Natural killer cell (primary cell): ENCODE measurements at regions not wholly inside any gene's neighbourhood (a gene's known extent, or its start where the extent isn't known, plus 50 kb on each side); places are given as distances from the start of the nearest gene placed in this dataset.

ENCODE experiments used
- ATAC-seq, 3 donors: fragments of 150-1000 bp in 2 of 3; fragments of 200-7000 bp in 1 of 3; cut with Tn5 transposase; 1 replicate in 1 of 3; 2 replicates in 2 of 3; pipeline ENCODE4 v1.10.0; 2021; ENCODE audit warnings: mild to moderate bottlenecking in 2 of 3, moderate library complexity in 2 of 3
- DNase-seq, 2 donors: peaks; one replicate each; pipeline versions ENCODE4 v3.0.0 to v3.0.0-alpha.2; 2013 to 2021; ENCODE audit warnings: mixed read lengths in 1 of 2
- H3K27ac ChIP-seq: one replicate; pipeline ENCODE4 v1.5.1; 2013; ENCODE audit warnings: mild to moderate bottlenecking, low read length
- H3K27me3 ChIP-seq: one replicate; pipeline ENCODE4 v1.6.1; 2013; ENCODE audit warnings: low read length; ENCODE audit not compliant: control insufficient read depth, insufficient read depth
- H3K36me3 ChIP-seq: one replicate; pipeline ENCODE4 v1.6.1; 2013; ENCODE audit warnings: low read length; ENCODE audit not compliant: control insufficient read depth, insufficient read depth
- H3K4me1 ChIP-seq: one replicate; pipeline ENCODE4 v1.6.1; 2013; ENCODE audit warnings: low read length; ENCODE audit not compliant: control insufficient read depth, insufficient read depth
- H3K4me3 ChIP-seq: one replicate; pipeline ENCODE4 v1.5.1; 2013; ENCODE audit warnings: low read length
- H3K9me3 ChIP-seq: one replicate; pipeline ENCODE4 v1.6.1; 2013; ENCODE audit warnings: low read length; ENCODE audit not compliant: control insufficient read depth, insufficient read depth
- H3K27ac Mint-ChIP-seq, 2 donors: one replicate each; pipeline ENCODE4 v1.8.0; 2022; ENCODE audit warnings: mild to moderate bottlenecking in 2 of 2, mixed read lengths in 2 of 2, moderate library complexity in 1 of 2
- H3K27me3 Mint-ChIP-seq, 2 donors: one replicate each; pipeline ENCODE4 v1.8.0; 2022; ENCODE audit warnings: low read depth in 2 of 2, mixed read lengths in 2 of 2
- H3K36me3 Mint-ChIP-seq: one replicate; pipeline ENCODE4 v1.8.0; 2022; ENCODE audit warnings: mixed read lengths
- H3K4me1 Mint-ChIP-seq, 2 donors: one replicate each; pipeline ENCODE4 v1.8.0; 2022; ENCODE audit warnings: mixed read lengths in 2 of 2
- H3K4me3 Mint-ChIP-seq: one replicate; pipeline ENCODE4 v1.8.0; 2022; ENCODE audit warnings: mild to moderate bottlenecking, moderate library complexity, mixed read lengths
- H3K9me3 Mint-ChIP-seq, 2 donors: one replicate each; pipeline ENCODE4 v1.8.0; 2022; ENCODE audit warnings: mixed read lengths in 2 of 2
- CTCF ChIP-seq: fragments of 200-600 bp; IDR thresholded peaks from one replicate; pipeline ENCODE4 v1.8.0; 2022; ENCODE audit warnings: antibody characterized with exemption
- WGBS: methylation state at CpG from one replicate; pipeline ENCODE4 v1.1.7; 2013; ENCODE audit warnings: missing lambda C conversion rate; ENCODE audit not compliant: insufficient coverage; 5-methylcytosine and 5-hydroxymethylcytosine counted together
- intact Hi-C: fragments of 100-400 bp; cut with micrococcal nuclease; formaldehyde crosslinking; loops from one replicate; pipeline ENCODE4 v1.14.2; 2022

- no peaks in the 10 kb centered on the region for H3K9me3 ChIP-seq
- H3K4me1 Mint-ChIP-seq: no peaks in the 10 kb centered on the region
- H3K4me3 Mint-ChIP-seq: no peak overlapping the region
- H3K9me3 Mint-ChIP-seq: peaks cover 8 to 16% of the 10 kb centered on the region in 2 donors
- no peaks in the 10 kb centered on the region for H3K36me3 ChIP-seq
- DNase-seq: no peak
- 71% methylated on average over 3 of the region's 3 CpGs for WGBS
- H3K27ac ChIP-seq: no peak overlapping the region
- TF ChIP-seq CTCF: no peak
- H3K4me3 ChIP-seq: no peak overlapping the region
- no peaks in the 10 kb centered on the region for H3K27me3 ChIP-seq
- intact Hi-C loops: no loop called here
- no peak for ATAC-seq
- no peaks in the 10 kb centered on the region for H3K27me3 Mint-ChIP-seq
- peaks cover 6% of the 10 kb centered on the region for H3K36me3 Mint-ChIP-seq
- H3K27ac Mint-ChIP-seq: no peak overlapping the region
- H3K4me1 ChIP-seq: no peaks in the 10 kb centered on the region
These were observed 753.6 kb downstream of the SLC16A7 start for GRCh38 chr12:60349232-60349978.

- Mint-ChIP-seq H3K4me1 (no peaks in the 10 kb centered on the region), H3K27me3 (no peaks in the 10 kb centered on the region), H3K27ac (no peak overlapping the region), H3K9me3 (peaks cover 8 to 11% of the 10 kb centered on the region in 2 donors), H3K4me3 (no peak overlapping the region), H3K36me3 (peaks cover 13% of the 10 kb centered on the region)
- Histone ChIP-seq H3K27ac (no peak overlapping the region), H3K27me3 (no peaks in the 10 kb centered on the region), H3K9me3 (peaks cover 14% of the 10 kb centered on the region), H3K4me3 (no peak overlapping the region), H3K4me1 (no peaks in the 10 kb centered on the region), H3K36me3 (no peaks in the 10 kb centered on the region)
- DNase-seq (no peak), ATAC-seq (no peak)
- WGBS: 97% methylated on average over 12 of the region's 12 CpGs
- intact Hi-C loops: no loop called here
- no peak for TF ChIP-seq CTCF
These were observed 791.5 kb downstream of the SLC16A7 start for GRCh38 chr12:60387356-60387755.

- Mint-ChIP-seq H3K36me3 (no peaks in the 10 kb centered on the region), H3K27ac (no peak overlapping the region), H3K9me3 (peaks cover 8 to 17% of the 10 kb centered on the region in 2 donors), H3K4me1 (no peaks in the 10 kb centered on the region), H3K4me3 (no peak overlapping the region), H3K27me3 (no peaks in the 10 kb centered on the region)
- Histone ChIP-seq H3K27ac (no peak overlapping the region), H3K4me1 (no peaks in the 10 kb centered on the region), H3K9me3 (peaks cover 17% of the 10 kb centered on the region), H3K4me3 (no peak overlapping the region), H3K36me3 (no peaks in the 10 kb centered on the region), H3K27me3 (no peaks in the 10 kb centered on the region)
- TF ChIP-seq CTCF: no peak
- intact Hi-C loops: no loop called here
- ATAC-seq (no peak), DNase-seq (no peak)
- 0% methylated on average over 3 of the region's 3 CpGs for WGBS
These were observed 795.2 kb downstream of the SLC16A7 start for GRCh38 chr12:60391051-60391450.

GRCh38 chr12:60391791-60392190, 796.0 kb downstream of the SLC16A7 start:
- H3K9me3 Mint-ChIP-seq: peaks cover 8 to 17% of the 10 kb centered on the region in 2 donors
- no peak overlapping the region for H3K27ac Mint-ChIP-seq
- ATAC-seq (no peak), DNase-seq (no peak)
- H3K9me3 ChIP-seq: peaks cover 17% of the 10 kb centered on the region
- intact Hi-C loops: no loop called here
- no peaks in the 10 kb centered on the region for H3K27me3 Mint-ChIP-seq
- H3K4me1 Mint-ChIP-seq: no peaks in the 10 kb centered on the region
- H3K4me3 Mint-ChIP-seq: no peak overlapping the region
- no peaks in the 10 kb centered on the region for H3K4me1 ChIP-seq
- TF ChIP-seq CTCF: no peak
- H3K27ac ChIP-seq: no peak overlapping the region
- no peak overlapping the region for H3K4me3 ChIP-seq
- H3K36me3 Mint-ChIP-seq: no peaks in the 10 kb centered on the region
- no peaks in the 10 kb centered on the region for H3K36me3 ChIP-seq
- no peaks in the 10 kb centered on the region for H3K27me3 ChIP-seq
